DMS53 treated with DMSO at 0.1 percent for 48 hours (cell line): ENCODE measurements at regions not wholly inside any gene's neighbourhood (a gene's known extent, or its start where the extent isn't known, plus 50 kb on each side); places are given as distances from the start of the nearest gene placed in this dataset.
A peak's percentile ranks its signal among the peaks of the same experiment; 100 is the strongest.

Experiments used
- DNase-seq: peaks from one replicate; lab custom pipeline; 2025; ENCODE audit not compliant: unreplicated experiment; lab: John Stamatoyannopoulos, UW

- DNase-seq, result no peak
Observed at GRCh38 chr12:58358369-58358768, 417.0 kb downstream of the ATP23 start.

GRCh38 chr12:58359084-58359483 is 417.7 kb downstream of the ATP23 start:
- no peak for DNase-seq

- DNase-seq, result no peak
Observed at GRCh38 chr12:58361056-58361455, 419.7 kb downstream of the ATP23 start.

GRCh38 chr12:58363971-58364370 is 422.6 kb downstream of the ATP23 start:
- no peak for DNase-seq

- peak; percentile 84 for DNase-seq
Observed at GRCh38 chr12:58364389-58365086, 423.2 kb downstream of the ATP23 start.

GRCh38 chr12:58365087-58365390 is 423.7 kb downstream of the ATP23 start:
- DNase-seq, result no peak

GRCh38 chr12:58367041-58367440 is 425.7 kb downstream of the ATP23 start:
- no peak for DNase-seq

GRCh38 chr12:58368001-58368400 is 426.6 kb downstream of the ATP23 start:
- no peak for DNase-seq

GRCh38 chr12:58369576-58369975 is 428.2 kb downstream of the ATP23 start:
- DNase-seq, result no peak

- no peak for DNase-seq
Observed at GRCh38 chr12:58372298-58372697, 430.9 kb downstream of the ATP23 start.

GRCh38 chr12:58378028-58378427 is 436.7 kb downstream of the ATP23 start:
- no peak for DNase-seq

- no peak for DNase-seq
Observed at GRCh38 chr12:58381546-58381945, 440.2 kb downstream of the ATP23 start.

- DNase-seq, result no peak
Observed at GRCh38 chr12:58384196-58384595, 442.8 kb downstream of the ATP23 start.

GRCh38 chr12:58386136-58386535 is 444.8 kb downstream of the ATP23 start:
- no peak for DNase-seq

GRCh38 chr12:58387199-58387598 is 445.8 kb downstream of the ATP23 start:
- DNase-seq, result no peak

GRCh38 chr12:58388261-58388660 is 446.9 kb downstream of the ATP23 start:
- DNase-seq, result no peak

GRCh38 chr12:58393152-58393551 is 451.8 kb downstream of the ATP23 start:
- DNase-seq, result no peak

GRCh38 chr12:58395056-58395455 is 453.7 kb downstream of the ATP23 start:
- DNase-seq, result no peak

GRCh38 chr12:58395470-58395869 is 454.1 kb downstream of the ATP23 start:
- DNase-seq, result no peak

GRCh38 chr12:58396239-58396638 is 454.9 kb downstream of the ATP23 start:
- DNase-seq, result no peak

- no peak for DNase-seq
Observed at GRCh38 chr12:58405363-58405762, 464.0 kb downstream of the ATP23 start.

- DNase-seq, result no peak
Observed at GRCh38 chr12:58408516-58408915, 467.1 kb downstream of the ATP23 start.

GRCh38 chr12:58412461-58413060 is 471.2 kb downstream of the ATP23 start:
- DNase-seq, result no peak
